Retina (tissue), 1 donor: ENCODE measurements at regions not wholly inside any gene's neighbourhood (a gene's known extent, or its start where the extent isn't known, plus 50 kb on each side); places are given as distances from the start of the nearest gene placed in this dataset.

Source experiments
- DNase-seq: peaks from one replicate; pipeline ENCODE4 v3.0.0-alpha.2; 2016

DNA sequence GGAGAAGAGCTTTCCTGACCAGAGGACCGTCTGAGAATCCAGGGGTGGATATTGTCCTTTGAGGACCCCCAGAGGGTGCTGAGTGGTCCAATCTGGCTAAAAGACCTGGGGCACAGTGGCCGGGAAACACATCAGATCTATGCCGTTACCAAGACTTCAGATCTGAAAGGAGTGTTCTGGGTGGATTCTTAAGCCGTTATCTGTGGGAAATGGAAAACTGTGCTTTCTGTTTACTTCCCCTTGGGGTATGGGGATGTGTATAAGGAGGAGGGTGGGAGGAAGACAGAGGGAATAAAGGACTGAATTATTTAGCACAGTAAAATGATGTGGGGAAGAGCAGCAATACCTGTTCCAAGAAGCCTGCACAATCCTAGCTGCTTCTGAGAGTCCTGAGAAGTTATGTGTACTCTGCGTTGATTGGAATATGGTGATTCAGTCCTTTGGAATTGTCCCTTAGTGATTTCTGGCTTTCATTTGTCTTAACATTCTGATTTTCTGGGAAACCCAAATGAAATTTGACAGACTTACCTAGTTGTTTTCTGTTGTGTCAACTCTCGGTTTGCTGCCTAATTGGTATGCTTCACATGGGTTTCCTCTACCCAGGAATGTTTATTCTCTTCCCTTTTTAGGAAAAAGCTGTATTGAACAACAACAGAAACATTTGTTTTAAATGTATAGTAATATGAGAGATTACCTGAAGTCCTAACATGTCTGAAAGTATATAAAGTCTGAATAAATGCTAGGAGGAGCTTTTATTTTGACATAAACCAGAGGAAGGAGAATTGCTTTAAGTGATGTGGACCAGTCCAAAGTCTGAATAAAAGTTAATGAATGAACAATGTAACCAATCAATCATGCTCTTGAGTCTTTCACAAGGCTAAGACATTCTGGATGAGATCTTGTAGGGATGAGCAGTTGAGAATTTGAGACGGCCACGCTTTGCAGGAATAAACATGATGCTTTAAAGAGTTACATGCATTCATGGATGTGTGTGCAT, 427.1 kb upstream of the C2CD4B start:
- DNase-seq = no peak

- no peak for DNase-seq
Measured at GRCh38 chr15:62592920-62593319, 427.8 kb upstream of the C2CD4B start.

DNA sequence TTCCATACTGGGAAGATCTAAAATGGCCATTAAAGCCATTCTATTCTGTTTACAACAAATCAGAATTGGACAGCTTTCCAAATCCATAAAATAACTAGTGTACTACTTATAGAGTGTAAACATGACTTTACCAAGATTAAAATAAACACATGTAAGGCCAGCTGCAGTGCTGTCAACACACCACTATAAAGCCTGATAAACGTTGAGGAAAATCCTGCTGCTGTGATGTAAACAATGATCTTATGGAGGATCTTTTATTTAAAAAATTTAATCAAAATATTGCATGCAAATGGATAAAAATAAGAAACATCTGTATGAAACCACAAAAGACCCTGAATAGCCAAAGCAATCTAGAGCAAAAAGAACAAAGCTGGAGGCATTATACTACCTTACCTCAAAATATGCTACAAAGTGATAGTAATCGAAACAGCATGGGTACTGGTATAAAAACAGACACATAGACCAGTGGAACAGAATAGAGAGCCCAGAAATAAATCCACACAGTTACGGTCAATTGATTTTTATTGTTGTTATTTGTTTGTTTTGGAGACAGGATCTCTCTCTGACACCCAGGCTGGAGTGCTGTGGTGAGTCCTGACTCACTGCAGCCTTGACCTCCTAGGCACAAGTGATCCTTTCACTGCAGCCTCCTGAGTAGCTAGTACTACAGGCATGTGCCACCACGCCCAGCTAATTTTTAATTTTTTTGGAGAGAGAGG, 428.8 kb upstream of the C2CD4B start:
- no peak for DNase-seq

GRCh38 chr15:62598217-62598616, 433.1 kb upstream of the C2CD4B start:
- no peak for DNase-seq

DNA sequence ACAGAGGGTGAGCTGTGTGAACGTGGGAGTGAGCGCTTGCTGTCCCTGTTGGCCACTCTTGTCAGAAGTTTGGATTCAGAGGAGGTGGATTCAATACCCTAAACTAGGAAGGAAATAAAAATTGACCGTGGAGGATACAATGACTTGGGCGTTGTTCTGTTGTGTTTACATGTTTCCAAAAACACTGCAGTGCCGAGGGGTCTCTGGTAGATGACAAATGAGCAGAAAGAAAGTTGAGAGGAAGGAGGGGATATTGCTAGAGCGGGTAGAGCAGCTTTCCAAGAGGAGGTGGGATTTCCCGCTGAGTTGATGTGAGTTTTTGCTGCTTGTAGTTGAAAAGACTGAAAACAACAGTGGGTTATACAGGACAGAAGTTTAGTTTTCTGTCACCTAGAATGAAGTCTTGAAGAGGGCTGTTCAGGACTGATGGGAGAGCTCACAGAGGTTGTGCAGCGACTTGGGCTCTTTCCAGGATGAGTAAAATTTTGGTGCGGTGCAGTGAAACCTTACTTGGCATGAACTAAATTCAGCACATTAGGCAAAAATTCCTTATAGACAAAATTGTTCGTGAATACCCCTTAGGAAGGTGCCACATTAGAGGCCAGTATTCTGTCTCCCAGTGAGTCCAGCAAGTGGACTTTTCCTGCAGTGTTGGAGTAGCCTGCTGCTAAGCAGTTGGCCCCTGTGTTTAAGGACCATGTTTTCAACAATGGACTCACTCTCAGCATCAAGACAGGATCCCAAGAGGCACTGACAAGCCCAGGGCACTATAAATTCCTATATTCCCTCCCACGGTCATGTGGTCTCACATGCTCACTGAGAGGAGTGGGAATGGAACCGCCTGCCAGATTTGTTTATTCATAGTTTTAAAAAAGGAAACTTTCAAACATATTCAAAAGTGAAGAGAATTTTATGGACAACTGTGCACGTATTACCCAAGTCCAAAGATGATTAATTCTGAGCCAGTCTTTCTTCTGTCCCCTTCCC, 435.0 kb upstream of the C2CD4B start:
- no peak for DNase-seq

- DNase-seq = no peak
Measured at GRCh38 chr15:62601777-62602545, 436.9 kb upstream of the C2CD4B start.

- no peak for DNase-seq
Measured at GRCh38 chr15:62603742-62604141, 438.7 kb upstream of the C2CD4B start.

DNA sequence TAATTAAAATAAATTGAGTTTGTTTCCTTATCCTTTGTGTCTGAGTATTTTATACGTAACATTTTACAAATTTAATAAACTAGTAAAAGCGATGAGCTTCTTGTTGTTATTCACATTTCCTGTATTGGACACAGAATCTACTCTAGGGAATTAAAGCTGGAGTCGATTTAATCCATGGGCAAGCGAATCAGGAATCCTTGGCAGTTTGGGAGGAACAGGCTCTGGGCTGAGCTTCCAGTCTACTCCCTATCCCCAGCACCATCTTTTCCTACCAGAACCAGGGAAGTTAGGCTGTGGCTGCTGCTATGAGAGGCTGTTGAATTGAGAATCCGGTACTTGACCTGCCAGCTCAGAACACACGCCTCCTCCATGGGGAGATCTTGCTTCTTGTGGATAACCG, 437.3 kb upstream of the TPM1 start:
- DNase-seq = no peak

DNA sequence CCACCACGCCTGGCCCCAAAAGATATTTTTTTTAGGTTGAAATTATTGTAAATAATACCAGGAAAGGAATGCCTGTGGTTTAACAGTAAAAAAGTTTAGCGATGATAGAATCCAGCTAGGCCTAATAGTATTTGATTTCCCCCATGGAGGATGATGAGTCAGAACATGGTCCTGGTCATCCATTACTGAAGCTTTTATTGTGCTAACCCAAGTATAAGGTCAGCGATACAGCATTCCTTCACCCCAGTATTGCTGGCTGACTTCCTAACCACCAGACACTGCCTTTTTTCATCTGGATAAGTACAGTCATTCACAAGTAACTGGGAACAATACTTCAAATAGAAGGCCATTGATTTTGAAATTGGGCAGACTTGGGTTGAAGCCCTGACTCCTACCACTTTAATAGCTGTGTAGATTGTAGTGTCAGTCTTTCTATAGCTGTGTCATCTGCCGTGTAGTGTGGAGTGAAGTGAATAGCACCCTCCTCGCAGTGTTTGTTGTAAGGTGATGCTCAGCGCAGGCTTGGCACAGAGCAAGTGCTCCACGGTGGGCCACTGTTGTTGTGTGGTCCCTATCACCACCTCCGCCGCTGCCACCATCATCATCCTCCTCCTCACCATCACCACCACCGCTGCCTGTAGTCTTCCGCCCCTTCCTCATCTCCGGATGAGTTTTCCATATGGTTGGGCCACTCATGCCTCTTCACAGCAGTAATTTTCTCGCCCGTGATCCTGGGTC, 436.0 kb upstream of the TPM1 start:
- DNase-seq = no peak

DNA sequence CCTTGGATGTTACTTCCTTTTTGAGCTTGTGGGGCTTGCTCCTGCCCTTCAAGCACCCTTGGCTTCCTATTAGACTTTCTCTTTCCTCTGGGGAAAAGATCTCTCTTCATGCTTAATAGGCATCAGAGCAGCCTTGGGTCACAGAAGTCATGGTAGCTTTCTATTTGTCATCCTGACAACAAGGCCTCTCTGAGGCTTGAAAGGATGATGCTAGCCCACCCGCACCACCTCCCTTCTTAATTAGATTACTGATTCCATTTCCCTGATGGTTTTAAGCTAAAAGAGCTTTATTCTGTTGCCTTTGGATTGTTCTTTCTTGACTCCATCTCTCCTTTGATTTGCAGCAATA, 435.5 kb upstream of the TPM1 start:
- DNase-seq = no peak

GRCh38 chr15:62607643-62608042, 434.9 kb upstream of the TPM1 start:
- DNase-seq = no peak

- no peak for DNase-seq
Measured at GRCh38 chr15:62608369-62608768, 434.2 kb upstream of the TPM1 start.

- DNase-seq = no peak
Measured at GRCh38 chr15:62610265-62610869, 432.2 kb upstream of the TPM1 start.

DNA sequence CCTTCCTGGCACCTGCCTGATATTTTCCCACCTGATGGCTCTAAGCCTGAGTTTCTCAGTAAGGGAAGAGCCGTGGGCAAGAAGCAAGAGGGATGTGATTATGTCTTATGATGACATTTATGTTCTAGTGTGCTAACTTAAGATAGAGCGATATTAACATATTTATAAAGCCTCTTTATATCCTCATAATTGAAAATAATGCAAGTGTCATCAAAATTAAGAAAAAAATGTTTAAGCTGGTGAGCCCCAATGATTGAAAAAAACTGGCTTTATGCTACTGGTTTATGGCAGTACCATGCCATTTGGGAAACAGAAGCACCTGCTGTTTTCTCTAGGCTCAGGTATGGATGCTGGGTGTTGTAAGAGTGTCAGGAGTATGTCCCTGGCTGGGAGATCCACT, 431.5 kb upstream of the TPM1 start:
- DNase-seq = no peak

DNA sequence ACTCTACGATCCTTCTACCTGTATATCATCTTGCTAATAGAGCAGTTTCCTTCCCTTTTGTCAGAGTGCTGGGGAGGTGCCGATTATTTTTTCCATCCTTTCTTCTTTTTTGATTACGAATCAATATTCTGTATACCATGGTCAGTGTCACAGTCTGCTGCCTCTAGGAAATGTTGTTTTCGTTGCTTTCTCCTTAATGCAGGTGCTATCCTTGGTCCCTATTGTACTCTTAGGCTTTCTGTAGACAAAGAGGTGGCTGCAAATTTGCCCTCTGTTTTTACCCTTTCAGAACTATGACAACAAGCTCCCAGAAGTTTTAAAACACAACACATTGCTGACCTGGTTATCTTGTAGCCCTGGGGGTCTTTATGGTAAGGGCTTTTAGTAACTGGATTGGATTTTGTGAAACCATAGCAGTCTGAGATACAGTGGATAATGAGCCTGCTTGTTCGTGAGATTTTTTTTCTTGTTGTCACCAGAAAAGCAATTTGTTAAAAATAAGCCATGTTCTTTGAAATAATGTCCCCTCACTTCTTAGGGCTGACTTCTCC, 430.3 kb upstream of the TPM1 start:
- no peak for DNase-seq

- DNase-seq = no peak
Measured at GRCh38 chr15:62612771-62613170, 429.8 kb upstream of the TPM1 start.

- no peak for DNase-seq
Measured at GRCh38 chr15:62616746-62617145, 425.8 kb upstream of the TPM1 start.

DNA sequence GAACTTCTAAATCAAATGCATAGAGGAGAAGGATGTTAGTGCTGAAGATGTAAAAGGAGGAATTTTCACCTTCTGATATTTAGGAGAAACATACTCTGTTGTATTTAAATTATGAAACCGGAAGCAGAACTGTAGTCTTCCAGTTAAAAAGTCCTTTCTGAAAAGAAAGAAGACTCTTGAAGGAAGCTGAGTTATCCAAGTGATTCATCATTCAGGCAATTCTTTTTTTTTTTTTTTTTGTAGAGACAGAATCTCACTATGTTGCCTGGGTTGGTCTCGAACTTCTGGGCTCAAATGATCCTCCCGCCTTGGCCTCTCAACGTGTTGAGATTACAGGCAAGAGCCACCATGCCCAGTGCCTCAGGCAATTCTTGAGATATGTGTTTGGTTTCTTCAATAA, 424.8 kb upstream of the TPM1 start:
- no peak for DNase-seq

DNA sequence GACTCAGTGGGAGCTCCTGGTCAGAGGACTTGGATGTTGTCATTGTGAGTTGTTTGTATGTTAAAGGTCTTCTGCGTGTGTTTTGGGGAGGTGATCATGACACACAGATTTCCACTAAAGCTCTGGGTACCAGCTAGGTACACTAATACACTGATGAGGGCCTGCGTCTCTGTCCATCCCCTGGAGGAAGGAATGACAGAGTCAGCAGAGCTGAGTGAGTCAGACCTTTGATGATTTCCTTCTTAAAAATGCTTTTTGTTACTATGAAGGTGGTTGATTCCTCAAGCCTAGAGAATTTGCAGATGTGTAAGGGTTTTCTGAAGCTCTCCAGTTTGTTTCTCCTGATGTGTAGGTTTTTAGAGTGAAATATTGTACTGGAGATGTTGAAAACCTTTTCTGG, 424.1 kb upstream of the TPM1 start:
- DNase-seq = no peak

DNA sequence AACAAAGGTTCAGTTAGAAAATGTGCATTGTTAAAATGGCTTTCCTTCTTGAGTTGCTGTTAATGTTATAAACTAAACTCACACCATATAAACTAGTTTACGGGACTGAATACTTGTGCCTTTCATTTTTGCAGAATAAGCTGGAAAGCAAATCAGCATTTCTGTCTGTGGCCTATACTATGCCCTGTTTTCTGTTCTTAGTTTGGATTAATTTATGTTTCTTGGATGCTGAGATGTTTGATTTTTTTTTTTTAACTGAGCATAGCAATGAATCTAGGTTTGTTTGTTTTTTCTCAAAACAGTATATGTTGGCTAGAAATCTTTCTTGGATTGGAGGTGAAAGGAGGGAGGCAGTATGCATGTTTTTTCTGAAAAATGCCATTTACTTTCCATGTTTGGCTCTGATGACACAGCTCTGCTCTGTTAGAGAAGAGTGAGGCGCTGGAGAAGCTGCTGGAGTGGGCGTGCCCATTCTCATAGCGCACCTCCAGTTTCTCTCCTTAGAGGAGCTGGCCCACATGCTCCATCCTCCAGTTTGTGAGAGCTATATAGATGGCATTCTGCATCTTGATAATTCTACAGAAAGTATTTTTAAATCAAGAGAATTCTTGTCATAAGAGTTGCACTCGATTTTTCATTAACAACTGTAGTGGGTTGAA, 423.6 kb upstream of the TPM1 start:
- DNase-seq = no peak
